GM12878 (cell line): ENCODE measurements at regions not wholly inside any gene's neighbourhood (a gene's known extent, or its start where the extent isn't known, plus 50 kb on each side); places are given as distances from the start of the nearest gene placed in this dataset.

Experiments
- ATAC-seq: fragments of 200-7000 bp; cut with Tn5 transposase; 3 replicates; pipeline ENCODE4 v1.9.1; 2020; ENCODE audit warnings: mild to moderate bottlenecking, moderate library complexity
- BruUV-seq: library from RNA; stranded (reverse); fragments of 400-500 nt; replicated peaks from 2 replicates; lab custom pipeline; 2021; lab: Mats Ljungman, UMichigan
- CTCF ChIA-PET: fragments of 300-600 bp; sonication (Branson Sonifier 250); formaldehyde crosslinking; extraction: SDS; loops from one replicate; lab custom pipeline; 2021; ENCODE audit warnings: inconsistent platforms; lab: Yijun Ruan, JAX
- POLR2A ChIA-PET: fragments of 350-600 bp; formaldehyde crosslinking; extraction: SDS; loops from one replicate; lab custom pipeline; 2021; ENCODE audit warnings: inconsistent platforms; lab: Charles Lee
- RAD21 ChIA-PET: fragments of 300-600 bp; sonication (Branson Sonifier 250); formaldehyde crosslinking; loops from one replicate; lab custom pipeline; 2023; ENCODE audit warnings: antibody characterized with exemption; ENCODE audit not compliant: unreplicated experiment; lab: Charles Lee
- SMC1A ChIA-PET: fragments of 300-600 bp; sonication (Branson Sonifier 250); formaldehyde crosslinking; loops from one replicate; lab custom pipeline; 2023; ENCODE audit not compliant: unreplicated experiment, uncharacterized antibody; lab: Charles Lee
- DNase-seq: peaks from one replicate; pipeline ENCODE4 v3.0.0-alpha.2; 2011; ENCODE audit warnings: low read depth, low spot score
- FAIRE-seq: peaks from 3 replicates; lab custom pipeline; 2011; peaks lifted over from hg19 to GRCh38; lab: Jason Lieb, UNC
- H2AFZ ChIP-seq: 2 replicates; pipeline ENCODE4 v1.6.0; 2011; ENCODE audit warnings: low read depth, low read length, control low read depth; ENCODE audit not compliant: control insufficient read depth
- H3K27ac ChIP-seq: 2 replicates; pipeline ENCODE4 v1.5.1; 2011; ENCODE audit warnings: control low read depth; ENCODE audit not compliant: control insufficient read depth, insufficient read depth
- H3K27me3 ChIP-seq, 2 experiments: replicated peaks in 1 of 2; 2 replicates each; pipeline versions ENCODE4 v1.6.0 to v1.6.1; 2011; ENCODE audit warnings: low read length in 1 of 2; ENCODE audit not compliant: control insufficient read depth in 2 of 2, insufficient read depth in 2 of 2
- H3K36me3 ChIP-seq, 2 experiments: 2 replicates each; pipeline ENCODE4 v1.5.1; 2011; ENCODE audit warnings: low read length in 1 of 2; ENCODE audit not compliant: control insufficient read depth in 2 of 2, insufficient read depth in 2 of 2
- H3K4me1 ChIP-seq: 2 replicates; pipeline ENCODE4 v1.6.1; 2011; ENCODE audit warnings: mild to moderate bottlenecking, low read length, moderate library complexity, mixed read lengths; ENCODE audit not compliant: control insufficient read depth, insufficient read depth
- H3K4me2 ChIP-seq: 2 replicates; pipeline ENCODE4 v1.6.0; 2011; ENCODE audit warnings: control low read depth; ENCODE audit not compliant: control insufficient read depth, insufficient read depth
- H3K4me3 ChIP-seq: fragments of 200-600 bp; sonication (generic); 2 replicates; pipeline ENCODE4 v1.5.1; 2016
- H3K79me2 ChIP-seq: 2 replicates; pipeline ENCODE4 v1.6.0; 2011; ENCODE audit warnings: low read length; ENCODE audit not compliant: control insufficient read depth, insufficient read depth
- H3K9ac ChIP-seq: 2 replicates; pipeline ENCODE4 v1.8.0; 2011; ENCODE audit warnings: low read length, control low read depth, mixed read lengths; ENCODE audit not compliant: control insufficient read depth, insufficient read depth
- H3K9me3 ChIP-seq: replicated peaks from 3 replicates; pipeline ENCODE4 v1.5.1; 2011; ENCODE audit warnings: mild to moderate bottlenecking, low read length; ENCODE audit not compliant: control insufficient read depth, insufficient read depth
- H4K20me1 ChIP-seq: 2 replicates; pipeline ENCODE4 v1.6.0; 2011; ENCODE audit not compliant: control insufficient read depth, insufficient read depth
- PAX5 ChIP-seq: IDR thresholded peaks from 2 replicates; pipeline ENCODE4 v1.6.1; 2011; ENCODE audit warnings: low read depth, low read length, borderline replicate concordance
- RFX5 ChIP-seq: IDR thresholded peaks from 2 replicates; pipeline ENCODE4 v1.6.1; 2011; ENCODE audit warnings: low read depth, low read length, improper control_type of control experiment
- SUZ12 ChIP-seq: fragments of 200-600 bp; sonication (generic); IDR thresholded peaks from one replicate; pipeline ENCODE4 v1.6.1; 2018; ENCODE audit warnings: antibody characterized with exemption, mild to moderate bottlenecking; ENCODE audit not compliant: unreplicated experiment
- in situ Hi-C: fragments of 300-500 bp; cut with MboI; formaldehyde crosslinking; loops from 9 replicates; pipeline ENCODE4 v1.14.3; 2018; ENCODE audit warnings: mixed read lengths
- intact Hi-C: fragments of 100-400 bp; cut with micrococcal nuclease; formaldehyde crosslinking; loops from one replicate; pipeline ENCODE4 v1.14.2; 2022; ENCODE audit not compliant: unreplicated experiment
- TF ChIP-seq, protein P1 (sequence below): fragments of 450-650 bp; IDR thresholded peaks from 2 replicates; pipeline ENCODE4 v1.6.1; 2017; ENCODE audit warnings: mild to moderate bottlenecking, moderate library complexity
- TF ChIP-seq, protein P2 (sequence below): IDR thresholded peaks from 2 replicates; pipeline ENCODE4 v1.6.1; 2012; ENCODE audit warnings: low read depth, low read length, improper control_type of control experiment

DNA sequence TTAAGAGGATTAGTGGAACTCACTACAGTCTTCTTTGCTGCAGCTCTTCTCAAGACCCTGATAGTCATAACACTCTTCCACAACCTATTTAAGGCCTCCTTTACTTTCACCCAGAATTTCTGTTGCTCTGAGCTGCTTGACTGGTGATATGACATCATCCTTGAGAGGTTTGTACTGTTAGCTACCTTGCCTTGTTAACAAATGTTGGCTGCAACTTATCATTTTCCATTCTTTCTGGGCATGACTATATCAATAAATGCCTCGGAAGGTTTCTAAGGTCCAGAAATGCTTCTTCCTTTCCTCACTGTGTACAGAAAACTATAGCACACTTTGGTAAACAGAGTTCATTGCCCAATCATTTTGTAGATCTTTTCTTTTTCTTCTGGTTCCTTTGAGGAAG is 1292.2 kb upstream of the TMPRSS15 start (continued):
- TF ChIP-seq, protein P1, sequence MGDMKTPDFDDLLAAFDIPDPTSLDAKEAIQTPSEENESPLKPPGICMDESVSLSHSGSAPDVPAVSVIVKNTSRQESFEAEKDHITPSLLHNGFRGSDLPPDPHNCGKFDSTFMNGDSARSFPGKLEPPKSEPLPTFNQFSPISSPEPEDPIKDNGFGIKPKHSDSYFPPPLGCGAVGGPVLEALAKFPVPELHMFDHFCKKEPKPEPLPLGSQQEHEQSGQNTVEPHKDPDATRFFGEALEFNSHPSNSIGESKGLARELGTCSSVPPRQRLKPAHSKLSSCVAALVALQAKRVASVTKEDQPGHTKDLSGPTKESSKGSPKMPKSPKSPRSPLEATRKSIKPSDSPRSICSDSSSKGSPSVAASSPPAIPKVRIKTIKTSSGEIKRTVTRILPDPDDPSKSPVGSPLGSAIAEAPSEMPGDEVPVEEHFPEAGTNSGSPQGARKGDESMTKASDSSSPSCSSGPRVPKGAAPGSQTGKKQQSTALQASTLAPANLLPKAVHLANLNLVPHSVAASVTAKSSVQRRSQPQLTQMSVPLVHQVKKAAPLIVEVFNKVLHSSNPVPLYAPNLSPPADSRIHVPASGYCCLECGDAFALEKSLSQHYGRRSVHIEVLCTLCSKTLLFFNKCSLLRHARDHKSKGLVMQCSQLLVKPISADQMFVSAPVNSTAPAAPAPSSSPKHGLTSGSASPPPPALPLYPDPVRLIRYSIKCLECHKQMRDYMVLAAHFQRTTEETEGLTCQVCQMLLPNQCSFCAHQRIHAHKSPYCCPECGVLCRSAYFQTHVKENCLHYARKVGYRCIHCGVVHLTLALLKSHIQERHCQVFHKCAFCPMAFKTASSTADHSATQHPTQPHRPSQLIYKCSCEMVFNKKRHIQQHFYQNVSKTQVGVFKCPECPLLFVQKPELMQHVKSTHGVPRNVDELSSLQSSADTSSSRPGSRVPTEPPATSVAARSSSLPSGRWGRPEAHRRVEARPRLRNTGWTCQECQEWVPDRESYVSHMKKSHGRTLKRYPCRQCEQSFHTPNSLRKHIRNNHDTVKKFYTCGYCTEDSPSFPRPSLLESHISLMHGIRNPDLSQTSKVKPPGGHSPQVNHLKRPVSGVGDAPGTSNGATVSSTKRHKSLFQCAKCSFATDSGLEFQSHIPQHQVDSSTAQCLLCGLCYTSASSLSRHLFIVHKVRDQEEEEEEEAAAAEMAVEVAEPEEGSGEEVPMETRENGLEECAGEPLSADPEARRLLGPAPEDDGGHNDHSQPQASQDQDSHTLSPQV: no peak
- TF ChIP-seq PAX5: no peak
- TF ChIP-seq, protein P2, sequence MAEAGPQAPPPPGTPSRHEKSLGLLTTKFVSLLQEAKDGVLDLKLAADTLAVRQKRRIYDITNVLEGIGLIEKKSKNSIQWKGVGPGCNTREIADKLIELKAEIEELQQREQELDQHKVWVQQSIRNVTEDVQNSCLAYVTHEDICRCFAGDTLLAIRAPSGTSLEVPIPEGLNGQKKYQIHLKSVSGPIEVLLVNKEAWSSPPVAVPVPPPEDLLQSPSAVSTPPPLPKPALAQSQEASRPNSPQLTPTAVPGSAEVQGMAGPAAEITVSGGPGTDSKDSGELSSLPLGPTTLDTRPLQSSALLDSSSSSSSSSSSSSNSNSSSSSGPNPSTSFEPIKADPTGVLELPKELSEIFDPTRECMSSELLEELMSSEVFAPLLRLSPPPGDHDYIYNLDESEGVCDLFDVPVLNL: no peak

DNA sequence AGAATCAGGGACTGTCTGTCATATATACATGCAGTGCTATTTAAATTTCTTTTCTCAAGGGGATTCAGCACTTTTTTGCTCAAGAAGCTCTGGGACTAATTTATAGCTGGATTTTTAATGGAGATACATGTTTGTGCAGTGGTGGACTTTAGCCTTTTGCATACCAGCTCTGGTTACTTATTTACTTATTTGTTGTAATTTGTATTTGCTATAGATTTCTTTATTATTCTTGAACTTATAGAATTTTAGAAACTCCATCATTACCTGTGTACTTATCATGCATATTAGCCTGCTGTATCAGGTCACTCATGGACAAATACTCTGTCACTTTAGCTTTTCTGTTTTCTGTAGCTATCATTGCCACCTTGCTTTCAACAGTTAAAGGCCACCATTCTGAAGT is 1296.9 kb upstream of the TMPRSS15 start:
- no peak overlapping the region for H2AFZ ChIP-seq
- H3K4me1 ChIP-seq: no peaks in the 10 kb centered on the region
- RAD21 ChIA-PET: no interaction called here
- in situ Hi-C loops (no loop called here), intact Hi-C loops (no loop called here)
- H3K4me3 ChIP-seq: no peak overlapping the region
- BruUV-seq: no TSS peak
- no peaks in the 10 kb centered on the region for H4K20me1 ChIP-seq
- H3K27me3 ChIP-seq: no peaks in the 10 kb centered on the region
- TF ChIP-seq SUZ12 (no peak), RFX5 (no peak)
- no peak overlapping the region for H3K9ac ChIP-seq
- no peak for ATAC-seq
- SMC1A ChIA-PET: no interaction called here
- no peak overlapping the region for H3K27ac ChIP-seq
- H3K9me3 ChIP-seq: no peaks in the 10 kb centered on the region; the same call in 2 of the 3 replicates
- H3K79me2 ChIP-seq: no peaks in the 10 kb centered on the region
- FAIRE-seq: no peak
- POLR2A ChIA-PET: no interaction called here
- no peak overlapping the region for H3K4me2 ChIP-seq
- CTCF ChIA-PET: no interaction called here
- no peaks in the 10 kb centered on the region for H3K36me3 ChIP-seq
- DNase-seq: no peak
